Activated naive CD8-positive, alpha-beta T cell (primary cell): ENCODE measurements at regions not wholly inside any gene's neighbourhood (a gene's known extent, or its start where the extent isn't known, plus 50 kb on each side); places are given as distances from the start of the nearest gene placed in this dataset.
A peak's percentile ranks its signal among the peaks of the same experiment; 100 is the strongest.

Experiments used
- H3K27ac Mint-ChIP-seq: one replicate; pipeline ENCODE4 v1.8.0; 2021; ENCODE audit warnings: mixed read lengths
- H3K27me3 Mint-ChIP-seq: one replicate; pipeline ENCODE4 v1.8.0; 2021; ENCODE audit warnings: mixed read lengths
- H3K36me3 Mint-ChIP-seq: one replicate; pipeline ENCODE4 v1.8.0; 2021; ENCODE audit warnings: mixed read lengths
- H3K4me1 Mint-ChIP-seq: one replicate; pipeline ENCODE4 v1.8.0; 2021; ENCODE audit warnings: low read depth, mixed read lengths
- H3K4me3 Mint-ChIP-seq: one replicate; pipeline ENCODE4 v1.8.0; 2021; ENCODE audit warnings: mild to moderate bottlenecking, mixed read lengths
- H3K9me3 Mint-ChIP-seq: one replicate; pipeline ENCODE4 v1.8.0; 2021; ENCODE audit warnings: low read depth, mixed read lengths

GRCh38 chr6:5869676-5870075 lies 137.0 kb downstream of the NRN1 start:
- Mint-ChIP-seq H3K27me3 (no peaks in the 10 kb centered on the region), H3K36me3 (peaks cover 9% of the 10 kb centered on the region), H3K27ac (peak overlapping the region; percentile 79), H3K4me3 (peak overlapping the region; percentile 21), H3K9me3 (peaks cover 10% of the 10 kb centered on the region), H3K4me1 (peaks cover 51% of the 10 kb centered on the region)

DNA sequence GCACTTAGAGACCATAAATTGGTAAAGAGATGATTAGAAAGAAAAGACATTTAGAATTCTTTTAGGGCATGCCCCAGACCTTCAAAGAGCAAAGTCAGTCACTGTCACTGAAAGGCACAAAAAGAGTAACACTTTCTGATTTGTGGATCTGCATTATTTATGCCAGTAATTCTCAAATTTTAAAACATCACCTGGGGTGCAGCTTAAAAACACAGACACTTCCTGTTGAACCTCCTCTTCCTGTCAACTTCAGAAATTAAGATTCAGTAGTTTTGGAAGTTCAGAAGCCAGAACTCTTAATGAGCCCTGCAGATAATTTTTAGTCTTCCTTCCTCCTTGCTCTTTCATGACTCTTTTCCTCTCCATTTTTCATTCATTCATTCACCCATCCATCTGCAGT lies 137.5 kb downstream of the NRN1 start:
- H3K9me3 Mint-ChIP-seq = peaks cover 10% of the 10 kb centered on the region
- peaks cover 51% of the 10 kb centered on the region for H3K4me1 Mint-ChIP-seq
- peak overlapping the region; percentile 21 for H3K4me3 Mint-ChIP-seq
- H3K27me3 Mint-ChIP-seq = no peaks in the 10 kb centered on the region
- H3K36me3 Mint-ChIP-seq = peaks cover 9% of the 10 kb centered on the region
- peak overlapping the region; percentile 79 for H3K27ac Mint-ChIP-seq

- H3K9me3 Mint-ChIP-seq = peaks cover 4% of the 10 kb centered on the region
- peak overlapping the region; percentile 87 for H3K27ac Mint-ChIP-seq
- H3K27me3 Mint-ChIP-seq = no peaks in the 10 kb centered on the region
- peaks cover 51% of the 10 kb centered on the region for H3K4me1 Mint-ChIP-seq
- peak overlapping the region; percentile 64 for H3K4me3 Mint-ChIP-seq
- H3K36me3 Mint-ChIP-seq = peaks cover 5% of the 10 kb centered on the region
Measured at GRCh38 chr6:5866547-5867051, 140.1 kb downstream of the NRN1 start.

GRCh38 chr6:5865506-5866031 lies 141.2 kb downstream of the NRN1 start:
- Mint-ChIP-seq H3K27ac (peak overlapping the region; percentile 36), H3K27me3 (no peaks in the 10 kb centered on the region), H3K36me3 (peaks cover 2% of the 10 kb centered on the region), H3K9me3 (no peaks in the 10 kb centered on the region), H3K4me1 (peaks cover 51% of the 10 kb centered on the region), H3K4me3 (no peak overlapping the region)

GRCh38 chr6:5860849-5861248 lies 145.9 kb downstream of the NRN1 start:
- Mint-ChIP-seq H3K27ac (no peak overlapping the region), H3K4me3 (no peak overlapping the region), H3K9me3 (no peaks in the 10 kb centered on the region), H3K36me3 (no peaks in the 10 kb centered on the region), H3K27me3 (no peaks in the 10 kb centered on the region), H3K4me1 (peaks cover 10% of the 10 kb centered on the region)

- H3K4me1 Mint-ChIP-seq = peaks cover 6% of the 10 kb centered on the region
- H3K4me3 Mint-ChIP-seq = no peak overlapping the region
- no peaks in the 10 kb centered on the region for H3K36me3 Mint-ChIP-seq
- H3K27me3 Mint-ChIP-seq = no peaks in the 10 kb centered on the region
- H3K27ac Mint-ChIP-seq = no peak overlapping the region
- H3K9me3 Mint-ChIP-seq = no peaks in the 10 kb centered on the region
Measured at GRCh38 chr6:5855787-5856470, 150.8 kb downstream of the NRN1 start.

DNA sequence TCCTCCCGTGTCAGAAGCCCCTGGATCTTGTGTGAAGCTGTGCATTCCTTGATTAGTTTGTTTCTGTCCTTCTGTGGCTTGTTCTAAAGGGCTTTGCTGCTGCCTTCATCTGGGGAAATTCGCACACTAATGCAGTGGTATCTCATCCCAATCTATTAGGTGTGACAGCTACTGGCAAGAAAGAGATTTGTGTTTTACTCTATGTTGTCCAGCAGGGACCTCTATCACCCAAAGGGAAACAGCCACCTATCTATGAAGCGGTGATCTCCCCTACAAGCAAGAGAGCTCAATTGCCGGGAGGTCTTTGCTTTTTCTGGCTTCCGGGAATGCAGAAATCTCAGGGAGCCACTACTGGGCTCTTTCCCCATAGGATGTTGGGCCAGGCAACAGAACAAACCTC lies 151.8 kb downstream of the NRN1 start:
- no peaks in the 10 kb centered on the region for H3K9me3 Mint-ChIP-seq
- H3K36me3 Mint-ChIP-seq = no peaks in the 10 kb centered on the region
- H3K27ac Mint-ChIP-seq = no peak overlapping the region
- peaks cover 2% of the 10 kb centered on the region for H3K27me3 Mint-ChIP-seq
- peaks cover 11% of the 10 kb centered on the region for H3K4me1 Mint-ChIP-seq
- no peak overlapping the region for H3K4me3 Mint-ChIP-seq

DNA sequence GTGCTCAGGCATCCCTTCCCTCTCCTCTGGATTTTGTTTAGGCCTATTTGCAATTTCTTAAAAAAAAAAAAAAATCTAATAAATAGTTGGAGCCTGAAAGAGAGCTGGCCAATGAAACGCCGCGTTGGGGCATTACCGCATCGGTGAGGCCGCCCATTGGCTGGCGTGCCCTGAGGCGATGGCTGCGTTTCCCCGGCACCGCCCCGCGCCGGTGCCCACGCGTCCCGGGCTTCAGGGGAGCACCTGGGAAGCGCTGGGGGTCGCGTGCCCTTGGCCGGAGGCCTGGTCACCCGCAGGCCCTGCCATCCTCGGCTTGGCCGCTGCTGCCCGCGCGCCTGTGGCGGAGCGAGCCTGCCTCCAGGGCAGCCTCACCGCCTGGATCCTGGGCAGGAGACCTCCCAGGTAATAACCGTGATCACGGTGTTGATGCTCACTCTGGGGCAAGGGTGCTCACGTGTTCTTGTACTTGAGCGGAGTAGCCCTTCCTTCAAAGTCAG lies 155.4 kb downstream of the NRN1 start:
- peaks cover 2% of the 10 kb centered on the region for H3K27me3 Mint-ChIP-seq
- H3K27ac Mint-ChIP-seq = no peak overlapping the region
- H3K36me3 Mint-ChIP-seq = no peaks in the 10 kb centered on the region
- peak overlapping the region; percentile 89 for H3K4me3 Mint-ChIP-seq
- H3K4me1 Mint-ChIP-seq = peaks cover 11% of the 10 kb centered on the region
- H3K9me3 Mint-ChIP-seq = no peaks in the 10 kb centered on the region

GRCh38 chr6:5850848-5851255 lies 155.9 kb downstream of the NRN1 start:
- Mint-ChIP-seq H3K27me3 (peaks cover 2% of the 10 kb centered on the region), H3K4me1 (peaks cover 11% of the 10 kb centered on the region), H3K36me3 (no peaks in the 10 kb centered on the region), H3K4me3 (peak overlapping the region; percentile 87), H3K9me3 (no peaks in the 10 kb centered on the region), H3K27ac (no peak overlapping the region)

GRCh38 chr6:5846889-5847288 lies 159.8 kb downstream of the NRN1 start:
- Mint-ChIP-seq H3K4me3 (no peak overlapping the region), H3K27ac (no peak overlapping the region), H3K27me3 (peaks cover 2% of the 10 kb centered on the region), H3K4me1 (peaks cover 10% of the 10 kb centered on the region), H3K9me3 (no peaks in the 10 kb centered on the region), H3K36me3 (peaks cover 2% of the 10 kb centered on the region)

DNA sequence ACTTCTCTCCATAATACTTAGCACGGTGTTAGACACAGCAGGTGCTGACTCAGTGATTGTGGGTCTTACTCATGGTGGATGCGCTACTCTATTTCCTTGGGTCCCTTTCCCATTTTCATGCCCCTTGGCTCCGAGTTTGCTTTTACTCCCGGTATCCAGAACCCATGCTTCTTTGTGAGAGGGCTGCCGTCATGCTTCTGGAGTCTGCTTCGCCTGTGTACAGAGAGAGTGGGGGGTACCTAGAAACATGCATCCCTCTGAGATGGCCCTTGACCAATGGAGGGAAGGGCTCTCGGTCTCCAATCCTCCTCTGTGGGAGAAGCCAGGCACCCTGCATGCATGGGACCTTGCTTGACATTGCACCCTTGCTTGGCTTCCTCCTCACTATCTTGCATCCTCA lies 160.4 kb downstream of the NRN1 start:
- H3K4me3 Mint-ChIP-seq = no peak overlapping the region
- no peak overlapping the region for H3K27ac Mint-ChIP-seq
- peaks cover 2% of the 10 kb centered on the region for H3K36me3 Mint-ChIP-seq
- H3K9me3 Mint-ChIP-seq = no peaks in the 10 kb centered on the region
- H3K4me1 Mint-ChIP-seq = peaks cover 6% of the 10 kb centered on the region
- H3K27me3 Mint-ChIP-seq = peaks cover 2% of the 10 kb centered on the region

DNA sequence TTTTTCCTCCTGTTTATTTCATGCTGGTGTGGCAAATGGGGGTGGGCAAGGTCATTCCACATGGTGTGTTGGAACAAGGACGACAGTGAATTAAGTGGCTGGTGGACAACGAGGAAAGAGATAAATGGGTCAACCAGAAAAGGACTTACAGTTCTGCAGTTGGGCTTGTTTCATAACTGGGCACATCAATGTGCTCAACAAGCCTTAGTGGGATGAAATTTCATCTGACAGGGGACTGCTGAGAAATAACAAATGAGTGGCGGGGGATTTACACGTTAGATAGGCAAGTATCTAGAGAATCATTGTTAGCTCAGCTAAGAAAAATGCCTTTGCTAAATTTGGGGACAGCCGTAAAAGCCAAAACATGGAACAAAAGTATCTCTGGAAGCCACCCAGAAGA lies 163.6 kb downstream of the NRN1 start:
- Mint-ChIP-seq H3K4me3 (no peak overlapping the region), H3K27me3 (no peaks in the 10 kb centered on the region), H3K36me3 (peaks cover 2% of the 10 kb centered on the region), H3K9me3 (no peaks in the 10 kb centered on the region), H3K27ac (no peak overlapping the region), H3K4me1 (no peaks in the 10 kb centered on the region)

DNA sequence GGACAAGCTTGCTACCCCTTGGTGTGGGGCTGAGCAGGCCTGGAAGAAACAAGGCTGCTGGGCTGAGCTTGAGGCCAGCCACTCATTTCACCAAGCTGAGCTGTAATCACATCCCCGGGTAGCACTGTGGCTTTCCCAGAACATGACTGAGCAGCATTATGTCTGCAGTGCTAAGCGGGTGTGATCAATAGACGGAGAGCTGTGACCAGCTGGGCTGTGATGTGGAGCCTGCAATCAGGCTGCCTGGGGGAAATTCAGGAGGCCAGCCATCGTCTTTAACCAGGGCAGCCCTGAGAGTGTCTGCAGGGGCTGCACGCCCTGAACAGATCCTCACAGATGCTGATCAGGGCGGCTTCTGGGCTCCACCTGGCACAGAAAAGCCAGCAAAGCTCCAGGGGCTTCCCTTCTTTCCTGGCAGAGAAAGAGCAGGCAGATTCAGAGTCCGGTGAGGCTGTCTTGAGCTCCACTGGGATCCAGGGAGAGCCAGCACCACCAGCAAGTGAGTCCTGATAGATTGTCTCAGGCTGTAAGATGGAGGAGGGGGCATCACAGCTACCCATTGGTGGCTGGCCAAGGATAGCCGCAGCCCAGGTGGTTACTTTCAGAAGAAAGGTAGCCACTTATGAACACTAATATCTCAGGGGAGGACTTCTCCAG lies 165.9 kb downstream of the NRN1 start:
- Mint-ChIP-seq H3K9me3 (no peaks in the 10 kb centered on the region), H3K36me3 (peaks cover 2% of the 10 kb centered on the region), H3K27me3 (no peaks in the 10 kb centered on the region), H3K27ac (no peak overlapping the region), H3K4me1 (no peaks in the 10 kb centered on the region), H3K4me3 (no peak overlapping the region)

DNA sequence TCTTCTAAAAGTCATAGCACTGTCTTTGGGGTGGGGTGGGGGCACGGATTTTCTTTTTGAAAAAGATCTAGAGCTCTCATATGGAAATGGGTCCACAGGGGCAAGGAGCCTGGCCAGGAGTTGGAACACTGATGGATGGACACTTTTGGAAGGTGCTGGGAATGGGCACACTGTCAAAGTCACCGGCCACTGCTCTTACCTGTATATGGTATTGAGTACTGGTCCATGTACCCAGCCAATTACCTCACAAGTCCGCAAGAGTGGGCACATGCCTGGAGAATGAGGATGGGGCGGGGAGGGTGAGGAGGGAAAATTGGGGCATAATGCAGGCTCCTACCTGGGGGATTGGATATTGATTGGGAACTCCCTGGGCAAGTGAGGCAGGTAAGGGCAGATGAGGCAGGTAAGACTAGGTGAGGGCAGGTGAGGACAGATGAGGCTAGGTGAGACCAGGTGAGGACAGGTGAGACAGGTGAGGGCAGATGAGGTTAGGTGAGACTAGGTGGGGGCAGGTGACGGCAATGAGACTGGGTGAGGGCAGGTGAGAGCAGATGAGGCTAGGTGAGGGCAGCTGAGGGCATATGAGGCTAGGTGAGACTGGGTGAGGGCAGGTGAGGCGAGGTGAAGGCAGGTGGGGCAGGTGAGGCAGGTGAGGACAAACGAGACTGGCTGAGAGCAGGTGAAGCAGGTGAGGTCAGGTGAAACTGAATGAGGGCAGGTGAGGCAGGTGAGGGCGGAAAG lies 167.9 kb downstream of the NRN1 start:
- Mint-ChIP-seq H3K36me3 (peaks cover 2% of the 10 kb centered on the region), H3K4me3 (no peak overlapping the region), H3K27ac (no peak overlapping the region), H3K4me1 (peaks cover 2% of the 10 kb centered on the region), H3K27me3 (no peaks in the 10 kb centered on the region), H3K9me3 (no peaks in the 10 kb centered on the region)

DNA sequence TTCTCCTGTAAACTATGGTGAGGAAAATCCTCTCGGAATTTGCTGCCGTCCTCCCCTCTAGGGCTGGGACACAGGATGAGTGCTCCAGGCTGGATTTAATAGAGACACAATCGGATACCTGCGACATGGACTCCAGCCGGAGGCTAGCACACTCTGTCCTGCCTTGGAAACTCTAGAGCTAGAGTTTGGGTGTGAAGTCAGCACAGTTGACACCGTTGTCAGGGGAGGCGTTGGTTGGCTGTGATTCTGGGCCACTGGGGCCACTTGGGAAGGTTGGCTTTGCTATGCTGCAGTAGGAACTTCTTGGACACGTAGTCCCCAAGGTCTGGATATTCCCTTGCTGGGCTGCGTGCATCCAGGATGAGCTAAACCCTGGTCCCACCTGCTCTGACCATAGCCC lies 169.4 kb downstream of the NRN1 start:
- Mint-ChIP-seq H3K4me1 (peaks cover 10% of the 10 kb centered on the region), H3K27me3 (no peaks in the 10 kb centered on the region), H3K27ac (no peak overlapping the region), H3K9me3 (no peaks in the 10 kb centered on the region), H3K36me3 (no peaks in the 10 kb centered on the region), H3K4me3 (no peak overlapping the region)
